Fibroblast of mammary gland (primary cell): ENCODE measurements at regions not wholly inside any gene's neighbourhood (a gene's known extent, or its start where the extent isn't known, plus 50 kb on each side); places are given as distances from the start of the nearest gene placed in this dataset.

Experiments
- DNase-seq: peaks from one replicate; pipeline ENCODE4 v3.0.0-alpha.2; 2010; ENCODE audit warnings: low read depth
- H3K4me3 ChIP-seq: 2 replicates; pipeline ENCODE4 v1.5.1; 2011; ENCODE audit warnings: low read depth, mild to moderate bottlenecking, low read length, moderate library complexity; ENCODE audit not compliant: control insufficient read depth
- CTCF ChIP-seq: conservative IDR thresholded peaks from 2 replicates; pipeline ENCODE4 v1.5.1; 2011; ENCODE audit warnings: low read depth, low read length, inconsistent platforms; ENCODE audit not compliant: control insufficient read depth, insufficient read depth

- TF ChIP-seq CTCF, result no peak
- no peak for DNase-seq
These were observed 85.1 kb upstream of the WSCD2 start for GRCh38 chr12:108043750-108044533.

DNA sequence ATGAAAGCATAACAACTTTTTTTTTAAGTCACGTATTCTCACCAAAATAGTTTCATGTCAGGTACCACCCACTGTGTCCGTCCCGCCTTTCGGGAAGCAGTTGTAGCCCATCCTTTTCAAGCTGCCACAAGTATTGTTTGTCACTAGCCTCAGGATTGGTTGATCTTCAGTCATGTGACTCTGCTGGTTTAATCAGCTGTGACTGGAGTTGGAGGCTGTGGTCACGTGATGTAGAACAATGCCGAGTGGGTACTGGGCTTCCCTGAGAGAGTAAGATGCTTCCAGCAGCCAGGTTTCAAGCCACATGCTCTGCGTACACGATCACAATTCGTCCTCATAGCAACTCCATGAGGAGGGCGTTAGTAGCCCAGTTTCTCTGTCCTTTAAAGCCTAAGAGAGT lies 83.0 kb upstream of the WSCD2 start:
- H3K4me3 ChIP-seq, result no peak overlapping the region
- DNase-seq, result no peak
- no peak for TF ChIP-seq CTCF

More at GRCh38 chr12:108043750-108044533, 85.1 kb upstream of the WSCD2 start:
- H3K4me3 ChIP-seq, result no peak overlapping the region

DNA sequence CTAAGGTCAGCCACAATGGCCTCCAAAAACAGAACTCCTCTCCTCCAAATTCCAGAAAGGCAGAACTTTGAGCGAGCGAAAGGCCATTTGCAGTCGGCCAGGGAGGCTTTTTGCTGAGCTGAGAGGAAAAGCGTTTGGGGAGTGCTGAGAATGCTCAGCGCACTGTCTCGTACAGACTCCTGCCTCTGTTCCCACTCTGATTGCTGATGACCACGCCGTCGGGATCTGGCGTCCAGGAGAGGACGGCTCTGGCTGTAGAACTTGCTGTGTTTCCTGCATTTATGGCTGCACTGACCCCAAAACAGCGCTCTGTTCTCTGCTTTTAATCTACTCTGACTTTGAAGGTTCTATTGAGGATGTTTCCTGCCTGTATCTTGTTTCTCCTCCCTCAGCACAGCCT lies 82.4 kb upstream of the WSCD2 start:
- TF ChIP-seq CTCF, result no peak
- H3K4me3 ChIP-seq, result no peak overlapping the region
- DNase-seq, result no peak

DNA sequence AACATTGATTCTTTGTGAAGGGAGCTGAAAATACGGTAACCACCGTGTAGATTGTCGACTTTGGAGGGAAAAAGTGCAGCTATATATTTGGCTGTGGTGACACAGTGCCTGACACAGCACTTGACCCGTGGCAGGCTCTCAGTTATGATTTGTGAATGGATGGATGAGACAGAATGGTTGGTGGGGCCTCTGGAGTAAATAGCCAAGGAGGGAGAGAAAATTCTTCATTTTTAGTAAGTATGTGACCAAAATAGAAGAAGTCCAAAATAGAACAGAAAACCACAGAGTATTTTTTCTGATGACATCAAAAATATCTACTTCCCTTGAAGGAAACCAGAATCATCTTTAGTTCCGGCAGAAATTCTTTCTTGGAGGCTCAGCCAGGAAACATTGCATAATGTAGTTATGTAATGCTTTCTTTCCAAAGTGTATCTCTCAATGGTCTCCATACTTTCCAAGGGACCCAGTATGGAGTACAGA lies 82.0 kb upstream of the WSCD2 start:
- DNase-seq, result no peak
- no peak for TF ChIP-seq CTCF
- no peak overlapping the region for H3K4me3 ChIP-seq

- no peak for TF ChIP-seq CTCF
- no peak for DNase-seq
- no peak overlapping the region for H3K4me3 ChIP-seq
These were observed 80.4 kb upstream of the WSCD2 start for GRCh38 chr12:108048686-108049085.

GRCh38 chr12:108050696-108051095 lies 78.4 kb upstream of the WSCD2 start:
- no peak overlapping the region for H3K4me3 ChIP-seq
- DNase-seq, result no peak
- no peak for TF ChIP-seq CTCF
